ENCODE measurements at regions not wholly inside any gene's neighbourhood (a gene's known extent, or its start where the extent isn't known, plus 50 kb on each side); places are given as distances from the start of the nearest gene placed in this dataset.
"Not testable (repeated sequence)": the region's sequence is repeated elsewhere in the genome, so short reads cannot be mapped to it uniquely, and the experiment has no call there.

DNA sequence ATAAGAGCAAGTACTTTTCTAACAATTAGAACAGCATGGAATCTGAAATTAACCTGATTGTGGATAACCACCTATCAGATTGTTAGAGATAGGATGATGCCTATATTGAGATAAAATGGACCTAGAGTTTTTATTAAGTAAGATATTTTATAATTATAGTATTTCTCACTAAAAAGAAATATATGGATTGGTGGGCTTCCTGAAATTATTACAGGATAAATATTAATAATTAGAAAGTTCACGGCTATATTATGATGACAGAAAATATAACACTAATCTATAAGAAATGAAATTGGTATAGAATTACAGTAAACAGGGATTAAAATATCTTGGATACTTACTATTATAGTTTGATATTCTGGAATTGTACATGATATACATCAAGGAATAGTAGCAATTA is 378.0 kb upstream of the SPRY2 start:
- no peak for DNase-seq (ENCODE audit: low read depth)

DNA sequence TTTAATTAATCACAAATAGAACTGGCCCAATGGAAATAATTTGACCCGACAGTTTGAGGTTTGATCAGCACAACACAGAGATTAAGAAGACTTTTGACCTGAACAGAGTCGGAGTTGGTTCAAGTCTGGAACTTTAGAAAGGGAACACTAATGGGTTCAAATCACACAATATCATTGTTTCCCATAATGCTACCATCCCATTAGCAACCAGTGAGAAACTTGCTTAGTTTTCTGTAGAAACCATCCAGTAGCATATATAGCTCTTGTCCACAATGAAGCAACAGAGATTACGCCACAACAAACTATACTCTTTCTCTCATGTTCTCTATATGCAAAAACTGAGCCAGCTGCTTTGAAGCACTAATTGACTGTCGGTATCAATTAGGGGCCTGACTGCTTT is 376.9 kb upstream of the SPRY2 start:
- DNase-seq (ENCODE audit: low read depth), result no peak

DNA sequence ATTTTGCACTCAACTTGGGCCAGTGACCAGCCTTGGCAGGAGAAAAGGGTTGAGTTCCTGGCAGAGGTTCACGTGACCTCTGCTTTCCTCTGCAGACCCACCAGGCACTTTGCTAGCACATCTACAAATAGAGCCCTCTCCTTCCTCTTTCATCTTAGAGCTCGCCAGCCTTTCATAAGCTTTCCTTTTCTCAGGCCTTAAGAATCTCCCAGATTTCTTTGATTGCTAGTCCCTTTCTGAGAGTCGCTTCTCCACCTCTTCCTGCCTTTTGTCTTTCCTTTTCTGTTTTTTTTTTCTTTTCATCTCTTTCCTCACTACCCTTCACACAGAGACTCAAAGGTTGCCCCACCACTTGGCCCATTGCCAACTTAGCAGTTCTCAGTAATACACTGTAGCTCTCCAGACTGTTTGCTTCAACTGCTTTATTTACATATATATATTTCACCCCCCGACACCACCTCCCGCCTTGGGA is 375.7 kb upstream of the SPRY2 start:
- DNase-seq (ENCODE audit: low read depth), result no peak

DNA sequence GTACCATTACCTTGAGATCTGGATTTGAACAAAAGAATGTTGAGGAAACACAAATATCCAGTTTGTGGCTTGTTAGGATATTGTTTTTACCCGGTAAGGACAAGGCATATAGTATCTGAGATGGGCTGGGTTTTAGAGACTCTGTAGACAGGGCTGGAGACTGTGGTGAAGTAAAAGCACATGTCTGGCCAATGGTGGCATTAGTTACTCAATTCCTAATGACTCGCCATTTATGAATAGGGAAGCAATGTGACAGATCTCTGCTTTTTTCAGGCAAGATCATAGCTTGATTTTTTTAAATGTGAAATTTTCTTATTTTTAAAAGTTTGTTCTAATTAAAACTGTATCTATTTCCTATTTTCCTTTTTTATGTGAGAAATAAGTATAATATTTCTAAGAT is 371.1 kb upstream of the SPRY2 start:
- no peak for DNase-seq (ENCODE audit: low read depth)

DNA sequence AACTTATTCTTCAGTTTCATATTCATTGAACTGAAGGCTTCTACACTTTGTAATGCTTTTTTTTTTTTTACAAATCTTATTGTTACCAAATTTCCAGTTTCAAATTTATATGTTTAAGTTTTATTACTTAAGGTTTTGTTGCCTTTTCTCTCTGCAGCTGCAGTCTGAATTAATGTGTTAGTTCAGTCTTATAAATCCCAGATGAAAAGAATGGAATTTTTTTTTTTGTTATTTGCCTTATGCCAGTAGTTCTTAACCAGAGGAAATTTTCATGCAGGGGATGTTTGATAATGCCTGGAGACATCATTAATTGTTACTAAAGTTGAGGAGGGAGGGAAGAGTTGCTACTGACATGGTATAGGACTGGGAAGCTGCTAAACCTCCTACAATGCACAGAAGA is 367.9 kb upstream of the SPRY2 start:
- no peak for DNase-seq (ENCODE audit: low read depth)

DNA sequence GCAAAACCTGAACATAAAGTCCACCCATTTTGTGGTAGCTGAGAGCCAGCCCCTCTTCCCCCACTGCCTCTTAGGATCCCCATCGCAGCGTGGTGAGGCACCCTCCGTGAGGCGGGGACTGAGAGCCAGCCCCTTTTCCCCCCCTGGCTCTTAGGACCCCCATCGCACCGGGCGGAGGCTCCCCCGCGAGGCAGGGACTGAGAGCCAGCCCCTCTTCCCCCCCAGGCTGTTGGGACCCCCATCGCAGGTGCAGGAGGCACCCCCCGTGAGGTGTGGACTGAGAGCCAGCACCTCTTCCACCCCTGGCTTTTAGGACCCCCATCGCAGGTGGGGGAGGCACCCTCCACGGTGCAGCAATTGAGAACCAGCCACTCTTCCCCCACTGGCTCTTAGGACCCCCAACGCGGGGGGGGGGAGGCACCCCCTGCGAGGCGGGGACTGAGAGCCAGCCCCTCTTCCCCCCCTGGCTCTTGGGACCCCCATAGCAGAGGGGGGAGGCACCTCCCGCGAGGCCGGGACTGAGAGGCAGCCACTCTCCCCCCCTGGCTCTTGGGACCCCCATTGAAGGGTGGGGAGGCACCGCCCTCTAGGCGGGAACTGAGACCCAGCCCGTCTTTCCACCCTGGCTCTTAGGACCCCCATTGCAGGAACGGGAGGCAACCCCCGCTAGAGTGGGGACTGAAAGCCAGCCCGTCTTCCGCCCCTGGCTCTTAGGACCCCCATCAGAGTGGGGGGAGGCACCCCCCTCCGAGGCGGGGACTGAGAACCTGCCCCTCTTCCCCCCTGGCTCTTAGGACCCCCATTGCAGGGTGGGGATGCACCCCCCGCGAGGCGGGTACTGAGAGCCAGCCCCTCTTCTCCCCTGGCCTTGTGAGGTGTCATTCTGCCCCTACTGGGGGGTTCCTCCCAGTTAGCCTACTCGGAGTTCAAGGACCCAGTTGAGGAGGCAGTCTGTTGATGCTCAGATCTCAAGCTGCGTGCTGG is 366.4 kb upstream of the SPRY2 start:
- no peak for DNase-seq (ENCODE audit: low read depth)

DNA sequence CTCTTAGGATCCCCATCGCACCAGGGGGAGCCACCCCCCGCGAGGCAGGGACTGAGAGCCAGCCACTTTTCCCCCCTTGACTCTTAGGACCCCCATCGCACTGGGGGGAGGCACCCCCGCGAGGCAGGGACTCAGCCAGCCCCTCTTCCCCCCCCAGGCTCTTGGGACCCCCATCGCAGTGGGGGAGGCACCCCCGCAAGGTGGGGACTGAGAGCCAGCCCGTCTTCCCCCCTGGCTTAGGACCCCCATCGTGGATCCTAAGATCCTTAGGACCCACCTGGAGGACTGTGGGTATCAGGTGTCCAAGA is 365.2 kb upstream of the SPRY2 start:
- DNase-seq (ENCODE audit: low read depth), result no peak

DNA sequence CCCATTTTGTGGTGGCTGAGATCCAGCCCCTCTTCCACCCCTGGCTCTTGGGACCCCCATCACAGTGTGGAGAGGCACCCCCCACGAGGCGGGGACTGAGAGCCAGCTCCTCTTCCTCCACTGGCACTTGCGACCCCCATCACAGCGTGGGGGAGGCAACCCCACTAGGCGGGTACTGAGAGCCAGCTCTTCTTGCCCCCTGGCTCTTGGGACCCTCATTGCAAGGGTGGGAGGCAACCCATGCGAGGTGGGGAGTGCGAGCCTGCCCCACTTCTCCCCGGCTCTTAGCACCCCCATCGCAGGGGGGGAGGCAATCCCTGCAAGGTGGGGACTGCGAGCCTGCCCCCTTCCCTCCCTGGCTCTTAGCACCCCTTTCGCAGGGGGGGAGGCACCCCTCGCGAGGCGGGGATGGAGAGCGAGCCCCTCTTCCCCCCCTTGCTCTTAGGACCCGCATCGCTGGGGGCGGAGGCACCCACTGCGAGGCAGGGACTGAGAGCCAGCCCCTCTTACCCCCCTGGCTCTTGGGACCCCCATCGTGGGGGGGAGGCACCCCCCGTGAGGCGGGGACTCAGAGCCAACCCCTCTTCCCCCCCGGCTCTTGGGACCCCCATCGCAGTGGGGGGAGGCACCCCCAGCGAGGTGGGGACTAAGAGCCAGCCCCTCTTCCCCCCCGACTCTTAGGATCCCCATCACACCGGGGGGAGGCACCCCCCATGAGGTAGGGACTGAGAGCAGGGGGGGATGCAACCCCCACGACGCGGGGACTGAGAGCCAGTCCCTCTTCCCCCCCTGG is 364.6 kb upstream of the SPRY2 start:
- DNase-seq (ENCODE audit: low read depth), result no peak

DNA sequence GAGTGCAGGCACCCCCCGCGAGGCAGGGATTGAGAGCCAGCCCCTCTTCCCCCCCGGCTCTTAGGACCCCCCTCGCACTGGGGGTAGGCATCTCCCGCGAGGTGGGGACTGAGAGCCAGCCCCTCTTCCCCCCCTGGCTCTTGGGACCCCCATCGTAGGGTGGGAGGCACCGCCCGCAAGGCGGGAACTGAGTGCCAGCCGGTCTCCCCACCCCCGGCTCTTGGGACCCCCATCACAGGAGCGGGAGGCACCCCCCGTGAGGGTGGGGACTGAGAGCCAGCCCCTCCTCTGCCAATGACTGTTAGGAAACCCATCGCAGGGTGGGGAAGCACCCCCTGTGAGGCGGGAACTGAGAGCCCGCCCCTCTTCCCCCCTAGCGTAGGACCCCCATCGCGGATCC is 363.4 kb upstream of the SPRY2 start:
- DNase-seq (ENCODE audit: low read depth), result no peak

DNA sequence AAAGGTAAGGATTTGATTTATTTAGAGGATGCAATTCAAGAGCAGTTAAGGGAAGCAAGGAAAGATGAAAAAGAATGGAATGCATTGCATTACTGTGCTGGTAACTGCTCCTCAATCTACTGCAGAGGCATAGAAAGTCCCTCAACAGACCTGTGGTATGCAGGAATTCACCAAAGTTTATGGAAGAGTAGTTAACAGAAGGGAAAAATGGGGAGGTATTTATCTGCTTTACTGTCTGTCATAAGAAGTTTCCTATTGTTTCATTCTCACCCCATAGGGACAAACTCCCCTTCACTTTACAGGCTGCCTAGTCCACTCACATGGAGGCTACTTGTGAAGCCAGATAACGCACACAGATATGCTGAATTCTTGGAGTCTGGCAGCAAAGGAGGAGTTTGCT is 354.9 kb upstream of the SPRY2 start:
- DNase-seq (ENCODE audit: low read depth), result no peak

DNA sequence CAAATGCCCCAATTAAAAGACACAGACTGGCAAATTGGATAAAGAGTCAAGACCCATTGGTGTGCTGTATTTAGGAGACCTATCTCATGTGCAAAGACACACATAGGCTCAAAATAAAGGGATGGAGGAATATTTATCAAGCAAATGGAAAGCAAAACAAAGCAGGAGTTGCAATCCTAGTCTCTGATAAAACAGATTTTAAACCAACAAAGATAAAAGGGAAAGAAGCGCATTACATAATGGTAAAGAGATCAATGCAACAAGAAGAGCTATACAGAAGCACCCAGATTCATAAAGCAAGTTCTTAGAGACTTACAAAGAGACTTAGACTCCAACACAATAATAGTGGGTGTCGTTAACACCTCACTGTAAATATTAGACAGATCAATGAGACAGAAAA is 350.9 kb upstream of the SPRY2 start:
- DNase-seq (ENCODE audit: low read depth), result not testable (repeated sequence)

DNA sequence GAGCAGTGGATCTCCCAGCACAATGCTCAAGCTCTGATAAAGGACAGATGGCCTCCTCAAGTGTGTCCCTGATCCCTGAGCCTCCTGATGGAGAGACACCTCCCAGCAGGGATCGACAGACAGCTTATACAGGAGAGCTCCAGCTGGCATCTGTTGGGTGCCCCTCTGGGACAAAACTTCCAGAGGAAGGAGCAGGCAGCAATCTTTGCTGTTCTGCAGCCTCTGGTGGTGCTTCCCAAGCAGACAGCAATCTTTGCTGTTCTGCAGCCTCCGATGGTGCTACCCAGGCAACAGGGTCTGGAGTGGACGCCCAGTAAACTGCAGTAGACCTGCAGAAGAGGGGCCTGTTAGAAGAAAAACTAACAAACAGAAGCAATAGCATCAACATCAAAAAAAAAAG is 349.3 kb upstream of the SPRY2 start:
- no peak for DNase-seq (ENCODE audit: low read depth)

DNA sequence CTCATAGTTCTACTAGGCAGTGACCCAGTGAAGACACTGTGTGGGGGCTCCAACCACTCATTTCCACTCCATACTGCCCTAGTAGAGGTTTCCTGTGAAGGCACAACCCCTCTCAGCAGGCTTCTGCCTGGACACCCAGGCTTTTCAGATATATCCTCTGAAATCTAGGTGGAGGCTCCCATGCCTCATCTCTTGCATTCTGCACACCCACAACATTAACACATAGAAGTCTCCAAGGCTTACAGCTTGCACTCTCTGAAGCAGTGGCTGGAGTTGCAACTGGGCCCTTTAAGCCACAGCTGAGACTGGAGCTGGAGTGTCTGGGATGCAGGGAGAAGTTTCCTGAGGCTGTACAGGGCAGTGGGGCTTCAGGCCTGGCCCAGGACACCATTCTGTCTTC is 347.7 kb upstream of the SPRY2 start:
- DNase-seq (ENCODE audit: low read depth), result no peak

DNA sequence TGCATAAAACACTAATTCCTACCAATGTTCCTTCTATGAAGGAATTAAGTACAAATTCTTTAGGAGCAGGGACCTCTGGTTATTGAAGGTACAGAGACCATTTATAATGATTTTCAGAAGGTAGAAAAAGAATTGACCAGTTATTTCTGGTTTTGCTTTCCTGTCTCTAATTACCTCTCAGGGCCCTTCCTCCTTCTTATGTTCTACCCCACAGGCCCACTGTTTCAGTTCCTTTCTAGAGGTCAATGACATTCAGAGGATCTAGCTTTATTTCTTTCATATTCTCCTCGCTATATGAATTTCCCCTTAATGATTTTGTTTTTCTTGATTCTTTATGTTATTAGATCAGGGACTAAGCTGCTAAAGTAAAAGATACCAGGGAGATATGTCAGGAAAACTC is 345.0 kb upstream of the SPRY2 start:
- DNase-seq (ENCODE audit: low read depth), result no peak

DNA sequence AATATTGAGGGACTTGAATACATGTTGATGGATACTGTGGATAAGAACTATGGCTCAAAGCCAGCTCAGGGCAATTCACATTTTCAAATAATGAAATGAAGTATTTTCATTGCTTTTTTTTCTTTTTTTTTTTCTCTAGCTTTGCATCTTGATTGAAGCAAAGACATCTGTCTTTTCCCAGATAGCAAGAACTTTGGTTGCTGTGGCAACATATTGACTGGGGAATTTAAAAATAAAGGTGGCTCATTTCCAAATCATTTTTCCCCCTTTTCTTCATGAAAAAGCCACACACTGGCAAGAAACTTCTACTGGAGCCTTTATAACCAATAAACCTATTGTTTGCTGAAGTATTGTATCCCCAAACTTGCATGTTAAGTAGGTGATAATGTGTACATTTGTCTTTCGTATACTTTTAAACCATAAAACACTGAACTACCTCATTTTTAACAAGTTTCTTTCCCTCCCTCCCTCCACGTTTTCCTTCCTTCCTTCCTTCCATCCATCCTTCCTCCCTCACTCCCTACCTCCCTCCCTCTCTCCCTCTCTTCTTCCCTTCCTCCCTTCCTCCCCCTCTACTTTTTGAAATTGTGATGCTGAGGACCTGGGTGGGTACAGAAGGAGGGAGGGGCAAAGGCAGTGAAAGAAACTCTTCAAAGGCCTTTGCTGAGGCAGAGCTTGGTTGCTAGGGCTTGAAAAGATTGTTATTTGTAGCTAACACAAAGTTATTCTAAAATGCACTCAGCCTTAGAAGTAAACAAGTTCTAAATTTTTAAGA is 343.5 kb upstream of the SPRY2 start:
- no peak for DNase-seq (ENCODE audit: low read depth)

DNA sequence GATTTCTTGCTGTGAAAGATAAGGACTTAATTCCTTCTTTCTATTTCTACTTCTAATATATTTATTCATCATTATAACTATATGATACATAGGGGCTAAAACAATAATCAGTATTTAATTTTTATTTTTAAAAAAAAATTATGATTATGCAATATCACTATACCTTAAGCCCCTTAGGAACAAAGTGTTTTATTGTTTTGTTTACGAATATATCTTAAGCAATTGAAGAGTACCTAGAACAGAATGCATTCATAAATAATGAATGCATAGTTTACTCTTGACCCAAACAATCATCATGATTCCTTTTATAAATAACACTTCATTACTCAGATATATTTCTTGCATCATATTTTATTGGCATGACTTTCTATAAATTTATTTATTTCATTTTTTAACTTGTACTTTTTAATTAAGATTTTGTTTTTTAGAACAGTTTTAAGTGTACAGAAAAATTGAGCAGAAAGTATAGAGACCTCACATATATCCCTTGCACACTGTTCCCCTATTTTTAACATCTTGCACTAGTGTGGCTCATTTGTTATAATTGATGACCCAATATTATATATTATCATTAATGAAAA is 339.9 kb upstream of the SPRY2 start:
- no peak for DNase-seq (ENCODE audit: low read depth)

DNA sequence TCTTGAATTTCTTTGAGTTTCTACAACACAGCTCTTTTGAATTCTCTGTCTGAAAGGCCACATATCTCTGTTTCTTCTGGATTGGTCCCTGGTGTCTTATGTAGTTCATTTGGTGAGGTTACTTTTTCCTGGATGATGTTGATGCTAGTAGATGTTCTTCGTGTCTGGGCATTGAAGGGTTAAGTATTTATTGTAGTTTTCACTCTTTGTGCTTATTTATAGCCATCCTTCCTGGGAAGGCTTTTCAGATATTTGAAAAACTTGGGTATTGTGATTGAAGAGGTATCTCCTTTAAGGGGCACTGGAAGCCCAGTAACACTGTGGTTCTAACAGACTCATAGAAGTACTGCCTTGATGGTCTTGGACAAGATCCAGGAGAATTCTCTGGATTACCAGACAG is 338.5 kb upstream of the SPRY2 start:
- DNase-seq (ENCODE audit: low read depth), result no peak

DNA sequence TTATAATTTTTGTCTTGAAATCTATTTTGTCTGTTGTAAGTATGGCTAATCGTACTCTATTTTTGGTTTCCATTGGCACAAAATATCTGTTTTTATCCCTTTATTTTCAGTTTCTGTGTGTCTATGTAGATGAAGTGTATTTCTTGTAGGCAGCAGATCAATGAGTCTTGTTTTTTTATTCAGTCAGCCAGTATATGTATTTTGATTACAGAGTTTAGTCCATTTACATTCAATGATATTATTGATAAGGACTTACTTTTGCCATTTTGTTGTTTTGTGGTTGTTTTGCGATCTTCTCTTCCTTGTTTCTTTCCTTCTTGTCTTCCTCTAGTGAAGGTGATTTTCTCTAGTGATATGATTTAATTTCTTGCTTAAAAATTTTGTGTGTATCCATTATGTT is 336.3 kb upstream of the SPRY2 start:
- DNase-seq (ENCODE audit: low read depth), result no peak

DNA sequence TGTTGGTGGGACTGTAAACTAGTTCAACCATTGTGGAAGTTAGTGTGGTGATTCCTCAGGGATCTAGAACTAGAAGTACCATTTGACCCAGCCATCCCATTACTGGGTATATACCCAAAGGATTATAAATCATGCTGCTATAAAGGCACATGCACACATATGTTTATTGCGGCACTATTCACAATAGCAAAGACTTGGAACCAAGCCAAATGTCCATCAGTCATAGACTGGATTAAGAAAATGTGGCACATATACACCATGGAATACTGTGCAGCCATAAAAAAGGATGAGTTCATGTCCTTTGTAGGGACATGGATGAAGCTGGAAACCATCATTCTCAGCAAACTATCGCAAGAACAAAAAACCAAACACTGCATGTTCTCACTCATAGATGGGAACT is 334.5 kb upstream of the SPRY2 start:
- not testable (repeated sequence) for DNase-seq (ENCODE audit: low read depth)

DNA sequence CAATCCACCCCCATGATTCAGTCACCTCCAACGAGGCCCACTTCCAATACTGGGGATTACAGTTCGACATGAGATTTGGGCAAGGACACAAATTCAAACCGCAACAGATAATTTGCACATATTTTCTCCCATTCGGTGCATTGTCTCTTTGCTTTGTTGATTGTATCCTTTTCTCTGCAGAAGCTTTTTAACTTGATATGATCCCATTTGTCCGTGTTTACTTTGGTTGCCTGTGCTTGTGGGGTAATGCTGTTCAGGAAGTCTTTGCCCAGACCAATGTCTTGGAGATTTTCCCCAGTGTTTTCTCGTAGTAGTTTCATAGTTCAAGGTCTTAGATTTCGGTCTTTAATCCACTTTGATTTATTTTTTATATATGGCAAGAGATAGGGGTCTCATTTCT is 330.8 kb upstream of the SPRY2 start:
- no peak for DNase-seq (ENCODE audit: low read depth)

DNA sequence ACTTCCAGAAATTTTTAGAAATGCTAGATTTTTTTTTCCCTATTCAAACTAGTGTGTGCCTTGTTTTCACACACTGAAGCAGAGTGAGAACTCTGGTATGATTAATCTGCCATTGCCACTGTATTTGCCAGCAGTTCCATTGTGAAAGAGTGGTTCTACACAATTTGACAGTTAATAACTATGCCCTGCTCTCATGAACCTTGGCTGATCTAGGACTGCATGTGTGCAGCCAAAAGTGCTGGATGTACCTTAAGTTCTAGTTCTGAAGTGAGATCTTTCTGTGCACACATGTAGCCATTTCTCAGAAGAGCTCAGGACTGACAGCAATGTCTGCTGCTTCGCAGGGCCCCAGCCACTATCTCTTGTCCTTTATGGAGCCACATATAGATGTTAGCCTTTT is 328.2 kb upstream of the SPRY2 start:
- no peak for DNase-seq (ENCODE audit: low read depth)

DNA sequence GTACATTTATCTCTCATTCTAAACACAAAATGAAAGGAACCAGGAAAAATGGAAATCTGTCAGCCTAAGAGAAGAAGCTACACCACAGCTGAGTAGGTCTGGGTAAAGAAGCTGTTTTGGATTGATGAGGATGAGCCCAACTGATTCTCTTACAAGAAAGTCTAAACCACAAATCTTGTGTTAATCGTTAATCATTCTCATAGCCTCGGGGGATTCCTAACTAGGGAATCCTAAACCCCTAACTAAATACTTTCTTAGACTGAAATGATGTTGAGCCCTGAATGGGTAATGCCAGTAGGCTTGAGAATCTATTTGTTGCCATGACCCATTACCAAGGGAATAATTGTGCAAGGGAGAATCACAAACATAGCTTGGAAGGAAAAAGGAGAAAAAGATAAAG is 327.5 kb upstream of the SPRY2 start:
- no peak for DNase-seq (ENCODE audit: low read depth)

All from activated gamma-delta T cell treated with anti-CD3 and anti-CD28 coated beads, Interleukin-2, amount 50 U/mL, for 16 hours (primary cell).